Gastroesophageal sphincter (tissue), 3 donors: ENCODE measurements at regions not wholly inside any gene's neighbourhood (a gene's known extent, or its start where the extent isn't known, plus 50 kb on each side); places are given as distances from the start of the nearest gene placed in this dataset.

Source experiments
- EP300 ChIP-seq: sonication (generic); formaldehyde crosslinking; IDR thresholded peaks from one replicate; pipeline ENCODE4 v1.6.1; 2017; ENCODE audit warnings: antibody characterized with exemption, mild to moderate bottlenecking
- POLR2A ChIP-seq, 2 donors: fragments of 450-650 bp; IDR thresholded peaks; one replicate each; pipeline ENCODE4 v1.6.1; 2017; ENCODE audit warnings: antibody characterized with exemption in 2 of 2, mild to moderate bottlenecking in 2 of 2, moderate library complexity in 1 of 2
- POLR2AphosphoS5 ChIP-seq: sonication (generic); formaldehyde crosslinking; IDR thresholded peaks from one replicate; pipeline ENCODE4 v1.6.1; 2017; ENCODE audit warnings: antibody characterized with exemption
- TF ChIP-seq, protein P1 (sequence below), 4 experiments: fragments of 200-600 bp in 2 of 4; fragments of 450-650 bp in 2 of 4; sonication (generic) in 1 of 4; IDR thresholded peaks; one replicate each; pipeline ENCODE4 v1.5.1; 2017 to 2019; ENCODE audit warnings: antibody characterized with exemption in 4 of 4, mild to moderate bottlenecking in 2 of 4, moderate library complexity in 2 of 4

DNA sequence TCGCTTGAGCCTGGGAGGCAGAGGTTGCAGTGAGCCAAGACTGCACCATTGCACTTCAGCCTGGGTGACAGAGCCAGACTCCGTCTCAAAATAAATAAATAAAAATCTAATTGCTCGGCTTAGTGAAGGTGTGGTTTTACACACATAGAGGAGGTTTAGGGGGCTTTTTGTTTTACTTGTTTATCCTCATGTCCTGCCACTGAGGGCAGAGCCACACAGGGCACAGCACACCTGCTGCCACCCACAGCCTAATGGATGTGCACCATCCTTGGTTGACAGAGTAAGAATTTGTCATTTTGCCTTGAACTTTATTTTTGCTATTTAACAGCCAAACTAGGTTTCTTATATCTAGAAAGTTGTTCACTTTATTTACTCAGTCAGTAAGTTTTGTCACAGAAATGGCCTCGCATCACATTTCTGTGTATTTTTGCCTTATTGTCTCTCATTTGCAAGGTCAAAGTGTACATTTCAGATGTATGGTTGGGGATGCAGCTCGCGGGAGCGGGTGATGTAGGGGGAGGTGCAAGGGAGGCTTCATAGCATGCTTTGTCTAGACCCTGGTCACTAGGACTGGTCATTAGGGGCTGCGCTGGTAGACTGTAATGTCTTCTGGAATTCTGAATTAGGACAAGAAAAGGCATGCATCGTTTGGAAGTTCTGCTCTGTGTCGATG, 67.8 kb upstream of the NAA20 start:
- TF ChIP-seq POLR2AphosphoS5 (no peak), EP300 (no peak), POLR2A (IDR thresholded peaks at IDR 0.05) (no peak)
- TF ChIP-seq, protein P1, sequence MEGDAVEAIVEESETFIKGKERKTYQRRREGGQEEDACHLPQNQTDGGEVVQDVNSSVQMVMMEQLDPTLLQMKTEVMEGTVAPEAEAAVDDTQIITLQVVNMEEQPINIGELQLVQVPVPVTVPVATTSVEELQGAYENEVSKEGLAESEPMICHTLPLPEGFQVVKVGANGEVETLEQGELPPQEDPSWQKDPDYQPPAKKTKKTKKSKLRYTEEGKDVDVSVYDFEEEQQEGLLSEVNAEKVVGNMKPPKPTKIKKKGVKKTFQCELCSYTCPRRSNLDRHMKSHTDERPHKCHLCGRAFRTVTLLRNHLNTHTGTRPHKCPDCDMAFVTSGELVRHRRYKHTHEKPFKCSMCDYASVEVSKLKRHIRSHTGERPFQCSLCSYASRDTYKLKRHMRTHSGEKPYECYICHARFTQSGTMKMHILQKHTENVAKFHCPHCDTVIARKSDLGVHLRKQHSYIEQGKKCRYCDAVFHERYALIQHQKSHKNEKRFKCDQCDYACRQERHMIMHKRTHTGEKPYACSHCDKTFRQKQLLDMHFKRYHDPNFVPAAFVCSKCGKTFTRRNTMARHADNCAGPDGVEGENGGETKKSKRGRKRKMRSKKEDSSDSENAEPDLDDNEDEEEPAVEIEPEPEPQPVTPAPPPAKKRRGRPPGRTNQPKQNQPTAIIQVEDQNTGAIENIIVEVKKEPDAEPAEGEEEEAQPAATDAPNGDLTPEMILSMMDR (IDR thresholded peaks at IDR 0.05), result no peak
